ENCODE measurements at regions not wholly inside any gene's neighbourhood (a gene's known extent, or its start where the extent isn't known, plus 50 kb on each side); places are given as distances from the start of the nearest gene placed in this dataset.

DNA sequence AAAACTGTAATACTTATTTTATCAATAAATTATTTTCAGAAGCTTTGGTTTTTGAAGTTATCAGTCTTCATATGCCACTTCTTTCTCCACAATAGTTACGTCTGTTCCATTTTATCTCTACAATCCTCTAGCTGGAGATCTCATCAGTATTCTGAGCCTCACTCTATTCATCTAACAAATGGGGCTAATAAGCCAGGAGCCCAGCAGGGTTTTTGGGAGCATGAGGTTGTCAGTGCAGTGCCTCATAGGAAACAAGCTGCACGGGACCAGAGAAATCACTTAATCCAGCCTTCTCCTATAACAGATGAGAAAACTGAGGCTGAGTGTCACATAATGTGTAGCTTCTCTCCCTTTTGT lies 501.9 kb upstream of the RGS6 start:
- no peak overlapping the region for H3K4me3 ChIP-seq (ENCODE audit: low read depth in 1 of 3, low read length in 3 of 3)
- DNase-seq (ENCODE audit: low spot score), result no peak
- H3K9ac ChIP-seq (ENCODE audit: low read depth in 1 of 2, low read length in 2 of 2), result no peak overlapping the region
- 97% methylated on average over 2 of the region's 2 CpGs for WGBS
- no peaks in the 10 kb centered on the region for H3K27me3 ChIP-seq (ENCODE audit: control insufficient read depth in 4 of 4, insufficient read depth in 4 of 4, low read length in 3 of 4)
- H3K36me3 ChIP-seq (ENCODE audit: control insufficient read depth in 4 of 4, insufficient read depth in 3 of 4, low read depth in 1 of 4, low read length in 3 of 4), result no peaks in the 10 kb centered on the region
- TF ChIP-seq FOXA2 (IDR thresholded peaks at IDR 0.05), result no peak
- no peak for TF ChIP-seq RAD21 (IDR thresholded peaks at IDR 0.05)
- TF ChIP-seq ATF3 (IDR thresholded peaks at IDR 0.05), result no peak
- no peak for TF ChIP-seq HNF4A (conservative IDR thresholded peaks at IDR 0.05)
- TF ChIP-seq, protein P1, sequence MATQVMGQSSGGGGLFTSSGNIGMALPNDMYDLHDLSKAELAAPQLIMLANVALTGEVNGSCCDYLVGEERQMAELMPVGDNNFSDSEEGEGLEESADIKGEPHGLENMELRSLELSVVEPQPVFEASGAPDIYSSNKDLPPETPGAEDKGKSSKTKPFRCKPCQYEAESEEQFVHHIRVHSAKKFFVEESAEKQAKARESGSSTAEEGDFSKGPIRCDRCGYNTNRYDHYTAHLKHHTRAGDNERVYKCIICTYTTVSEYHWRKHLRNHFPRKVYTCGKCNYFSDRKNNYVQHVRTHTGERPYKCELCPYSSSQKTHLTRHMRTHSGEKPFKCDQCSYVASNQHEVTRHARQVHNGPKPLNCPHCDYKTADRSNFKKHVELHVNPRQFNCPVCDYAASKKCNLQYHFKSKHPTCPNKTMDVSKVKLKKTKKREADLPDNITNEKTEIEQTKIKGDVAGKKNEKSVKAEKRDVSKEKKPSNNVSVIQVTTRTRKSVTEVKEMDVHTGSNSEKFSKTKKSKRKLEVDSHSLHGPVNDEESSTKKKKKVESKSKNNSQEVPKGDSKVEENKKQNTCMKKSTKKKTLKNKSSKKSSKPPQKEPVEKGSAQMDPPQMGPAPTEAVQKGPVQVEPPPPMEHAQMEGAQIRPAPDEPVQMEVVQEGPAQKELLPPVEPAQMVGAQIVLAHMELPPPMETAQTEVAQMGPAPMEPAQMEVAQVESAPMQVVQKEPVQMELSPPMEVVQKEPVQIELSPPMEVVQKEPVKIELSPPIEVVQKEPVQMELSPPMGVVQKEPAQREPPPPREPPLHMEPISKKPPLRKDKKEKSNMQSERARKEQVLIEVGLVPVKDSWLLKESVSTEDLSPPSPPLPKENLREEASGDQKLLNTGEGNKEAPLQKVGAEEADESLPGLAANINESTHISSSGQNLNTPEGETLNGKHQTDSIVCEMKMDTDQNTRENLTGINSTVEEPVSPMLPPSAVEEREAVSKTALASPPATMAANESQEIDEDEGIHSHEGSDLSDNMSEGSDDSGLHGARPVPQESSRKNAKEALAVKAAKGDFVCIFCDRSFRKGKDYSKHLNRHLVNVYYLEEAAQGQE (IDR thresholded peaks at IDR 0.05), result no peak
- TF ChIP-seq SP1 (IDR thresholded peaks at IDR 0.05), result no peak
- TF ChIP-seq GABPA (IDR thresholded peaks at IDR 0.05 in 1 of 2, conservative IDR thresholded peaks at IDR 0.05 in 1 of 2), result no peak
- TF ChIP-seq HNF4G (IDR thresholded peaks at IDR 0.05), result no peak
- TF ChIP-seq RXRA (IDR thresholded peaks at IDR 0.05), result no peak
- no peak for TF ChIP-seq CTCF (IDR thresholded peaks at IDR 0.05; ENCODE audit: low read depth, low read length, missing input control)
- no peak for TF ChIP-seq EGR1 (IDR thresholded peaks at IDR 0.05; ENCODE audit: low read depth in 2 of 2)
- no peak for TF ChIP-seq MAX (IDR thresholded peaks at IDR 0.05)
- TF ChIP-seq FOXA1 (IDR thresholded peaks at IDR 0.05), result no peak
- no peak for TF ChIP-seq YY1 (IDR thresholded peaks at IDR 0.05)
- TF ChIP-seq, protein P2, sequence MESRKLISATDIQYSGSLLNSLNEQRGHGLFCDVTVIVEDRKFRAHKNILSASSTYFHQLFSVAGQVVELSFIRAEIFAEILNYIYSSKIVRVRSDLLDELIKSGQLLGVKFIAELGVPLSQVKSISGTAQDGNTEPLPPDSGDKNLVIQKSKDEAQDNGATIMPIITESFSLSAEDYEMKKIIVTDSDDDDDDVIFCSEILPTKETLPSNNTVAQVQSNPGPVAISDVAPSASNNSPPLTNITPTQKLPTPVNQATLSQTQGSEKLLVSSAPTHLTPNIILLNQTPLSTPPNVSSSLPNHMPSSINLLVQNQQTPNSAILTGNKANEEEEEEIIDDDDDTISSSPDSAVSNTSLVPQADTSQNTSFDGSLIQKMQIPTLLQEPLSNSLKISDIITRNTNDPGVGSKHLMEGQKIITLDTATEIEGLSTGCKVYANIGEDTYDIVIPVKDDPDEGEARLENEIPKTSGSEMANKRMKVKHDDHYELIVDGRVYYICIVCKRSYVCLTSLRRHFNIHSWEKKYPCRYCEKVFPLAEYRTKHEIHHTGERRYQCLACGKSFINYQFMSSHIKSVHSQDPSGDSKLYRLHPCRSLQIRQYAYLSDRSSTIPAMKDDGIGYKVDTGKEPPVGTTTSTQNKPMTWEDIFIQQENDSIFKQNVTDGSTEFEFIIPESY (IDR thresholded peaks at IDR 0.05), result no peak
- TF ChIP-seq NR2F2 (IDR thresholded peaks at IDR 0.05), result no peak
- no peak for TF ChIP-seq JUND (IDR thresholded peaks at IDR 0.05)
- no peak overlapping the region for H3K27ac ChIP-seq (ENCODE audit: low read depth in 1 of 2, low read length in 2 of 2)
- H3K4me1 ChIP-seq (ENCODE audit: control insufficient read depth in 4 of 4, insufficient read depth in 4 of 4, low read length in 3 of 4), result no peaks in the 10 kb centered on the region
- H3K9me3 ChIP-seq (ENCODE audit: control insufficient read depth in 4 of 4, low read length in 3 of 4), result peaks cover 0 to 3% (median 0%) of the 10 kb centered on the region in 4 donors
